H1 (cell line): ENCODE measurements at regions not wholly inside any gene's neighbourhood (a gene's known extent, or its start where the extent isn't known, plus 50 kb on each side); places are given as distances from the start of the nearest gene placed in this dataset.

ENCODE experiments used
- CTCF ChIA-PET: fragments of 300-600 bp; sonication (Branson Sonifier 250); formaldehyde crosslinking; loops from one replicate; lab custom pipeline; 2021; ENCODE audit not compliant: partially characterized antibody; lab: Charles Lee
- POLR2A ChIA-PET: fragments of 300-600 bp; sonication (Branson Sonifier 250); formaldehyde crosslinking; loops from one replicate; lab custom pipeline; 2021; ENCODE audit warnings: inconsistent platforms; ENCODE audit not compliant: partially characterized antibody; lab: Charles Lee
- DNase-seq, 2 experiments: peaks; one replicate each; pipeline versions ENCODE4 v3.0.0 to v3.0.0-alpha.2; 2010 to 2022; ENCODE audit warnings: low spot score in 2 of 2, low read depth in 1 of 2, mixed read lengths in 1 of 2
- FAIRE-seq: peaks from 2 replicates; lab custom pipeline; 2011; peaks lifted over from hg19 to GRCh38; lab: Jason Lieb, UNC
- H2AFZ ChIP-seq: 2 replicates; pipeline ENCODE4 v1.8.1; 2012; ENCODE audit warnings: low read length, inconsistent platforms
- H2AK5ac ChIP-seq: 2 replicates; pipeline ENCODE4 v1.6.1; 2013; ENCODE audit warnings: low read depth, low read length
- H2BK120ac ChIP-seq: replicated peaks from 2 replicates; pipeline ENCODE3; 2013; ENCODE audit warnings: low read depth, low read length, inconsistent platforms
- H2BK12ac ChIP-seq: 2 replicates; pipeline ENCODE4 v1.6.1; 2013; ENCODE audit warnings: low read depth, low read length
- H2BK15ac ChIP-seq: 2 replicates; pipeline ENCODE4 v1.6.1; 2013; ENCODE audit warnings: low read length
- H2BK20ac ChIP-seq: 2 replicates; pipeline ENCODE4 v1.6.1; 2013; ENCODE audit warnings: low read length
- H2BK5ac ChIP-seq: 2 replicates; pipeline ENCODE4 v1.6.1; 2013; ENCODE audit warnings: low read depth, low read length
- H3K14ac ChIP-seq: 2 replicates; pipeline ENCODE4 v1.6.1; 2013; ENCODE audit warnings: inconsistent platforms; ENCODE audit not compliant: insufficient read length
- H3K18ac ChIP-seq: 2 replicates; pipeline ENCODE4 v1.6.1; 2013; ENCODE audit warnings: low read length; ENCODE audit errors: extremely low read depth
- H3K23ac ChIP-seq: 2 replicates; pipeline ENCODE4 v1.6.1; 2013; ENCODE audit warnings: inconsistent platforms; ENCODE audit not compliant: insufficient read length
- H3K23me2 ChIP-seq: 2 replicates; pipeline ENCODE4 v1.6.1; 2013; ENCODE audit warnings: low read depth, low read length
- H3K27ac ChIP-seq: 2 replicates; pipeline ENCODE4 v1.6.1; 2011; ENCODE audit warnings: low read depth, low read length, inconsistent platforms
- H3K27me3 ChIP-seq, 4 experiments: replicated peaks in 1 of 4; 1 replicate in 1 of 4; 2 replicates in 3 of 4; pipeline versions ENCODE4 v1.6.1 to v1.8.1; 2011 to 2013; ENCODE audit warnings: low read length in 3 of 4, mild to moderate bottlenecking in 3 of 4, inconsistent platforms in 2 of 4, mixed read lengths in 2 of 4, moderate library complexity in 1 of 4; ENCODE audit not compliant: control insufficient read depth in 3 of 4, insufficient read depth in 3 of 4; ENCODE audit errors: extremely low read depth in 1 of 4
- H3K36me3 ChIP-seq, 4 experiments: 2 replicates each; pipeline versions ENCODE4 v1.6.1 to v1.8.1; 2011 to 2013; ENCODE audit warnings: mild to moderate bottlenecking in 4 of 4, low read length in 3 of 4, moderate library complexity in 2 of 4, control low read depth in 1 of 4, inconsistent platforms in 1 of 4; ENCODE audit not compliant: insufficient read depth in 4 of 4, control insufficient read depth in 2 of 4
- H3K4ac ChIP-seq: replicated peaks from 2 replicates; pipeline ENCODE3; 2013; ENCODE audit warnings: low read length, low read depth, mixed read lengths, inconsistent platforms; ENCODE audit not compliant: insufficient read length
- H3K4me1 ChIP-seq, 4 experiments: replicated peaks in 1 of 4; 1 replicate in 1 of 4; 2 replicates in 3 of 4; pipeline versions ENCODE4 v1.6.1 to v1.8.1; 2011 to 2013; ENCODE audit warnings: low read length in 3 of 4, inconsistent platforms in 2 of 4, mixed read lengths in 1 of 4; ENCODE audit not compliant: insufficient read depth in 4 of 4, control insufficient read depth in 3 of 4
- H3K4me2 ChIP-seq, 2 experiments: 2 replicates each; pipeline versions ENCODE4 v1.6.1 to v1.8.1; 2011 to 2013; ENCODE audit warnings: low read depth in 2 of 2, low read length in 2 of 2, control low read depth in 1 of 2, inconsistent platforms in 1 of 2, mild to moderate bottlenecking in 1 of 2; ENCODE audit not compliant: insufficient read depth in 1 of 2
- H3K4me3 ChIP-seq, 4 experiments: fragments of 200-600, 300-600 bp in 1 of 4; sonication (generic), shearing (Covaris generic), sonication (Bioruptor Twin) in 1 of 4; 2 replicates each; pipeline versions ENCODE4 v1.5.1 to v1.8.1; 2011 to 2016; ENCODE audit warnings: low read length in 4 of 4, low read depth in 3 of 4, control low read depth in 2 of 4, inconsistent platforms in 2 of 4, mild to moderate bottlenecking in 2 of 4, mixed read lengths in 1 of 4, moderate library complexity in 1 of 4; ENCODE audit not compliant: insufficient read depth in 2 of 4; ENCODE audit errors: extremely low read depth in 1 of 4
- H3K56ac ChIP-seq: replicated peaks from 2 replicates; pipeline ENCODE3; 2013; ENCODE audit warnings: low read depth, mild to moderate bottlenecking, mixed read lengths, low read length, inconsistent platforms; ENCODE audit not compliant: insufficient read length
- H3K79me1 ChIP-seq: 2 replicates; pipeline ENCODE4 v1.6.1; 2013; ENCODE audit warnings: low read depth, low read length, control low read depth
- H3K79me2 ChIP-seq, 2 experiments: 2 replicates each; pipeline versions ENCODE4 v1.6.1 to v1.8.1; 2012 to 2013; ENCODE audit warnings: low read length in 2 of 2, mild to moderate bottlenecking in 2 of 2, inconsistent platforms in 1 of 2; ENCODE audit not compliant: insufficient read depth in 2 of 2, control insufficient read depth in 1 of 2
- H3K9ac ChIP-seq, 4 experiments: replicated peaks in 1 of 4; 1 replicate in 1 of 4; 2 replicates in 3 of 4; pipeline versions ENCODE4 v1.6.1 to v1.8.1; 2011 to 2013; ENCODE audit warnings: low read depth in 3 of 4, low read length in 3 of 4, control low read depth in 2 of 4, mild to moderate bottlenecking in 2 of 4, moderate library complexity in 2 of 4, inconsistent platforms in 1 of 4; ENCODE audit errors: extremely low read depth in 1 of 4
- H3K9me3 ChIP-seq, 2 experiments: 2 replicates each; pipeline versions ENCODE4 v1.6.1 to v1.8.1; 2012 to 2013; ENCODE audit warnings: mild to moderate bottlenecking in 2 of 2, moderate library complexity in 2 of 2, control low read depth in 1 of 2, inconsistent platforms in 1 of 2, low read depth in 1 of 2, low read length in 1 of 2, mixed read lengths in 1 of 2; ENCODE audit not compliant: insufficient read depth in 2 of 2
- H4K20me1 ChIP-seq, 2 experiments: replicated peaks in 1 of 2; 2 replicates each; pipeline versions ENCODE3 to v1.8.1; 2011 to 2013; ENCODE audit warnings: inconsistent platforms in 2 of 2, low read length in 2 of 2, mild to moderate bottlenecking in 1 of 2; ENCODE audit not compliant: insufficient read depth in 2 of 2, control insufficient read depth in 1 of 2
- H4K5ac ChIP-seq: 2 replicates; pipeline ENCODE4 v1.6.1; 2013; ENCODE audit warnings: low read length, low read depth, mixed read lengths, inconsistent platforms; ENCODE audit not compliant: insufficient read length
- H4K8ac ChIP-seq: 2 replicates; pipeline ENCODE4 v1.8.0; 2013; ENCODE audit warnings: mild to moderate bottlenecking, moderate library complexity, low read length, inconsistent platforms; ENCODE audit not compliant: insufficient read depth; ENCODE audit errors: extremely low read depth
- H4K91ac ChIP-seq: replicated peaks from 2 replicates; pipeline ENCODE3; 2013; ENCODE audit warnings: low read length, mixed read lengths, inconsistent platforms; ENCODE audit not compliant: insufficient read length
- CBX8 ChIP-seq: fragments of 300-800, 300-1000 bp; sonication (generic); IDR thresholded peaks from 2 replicates; pipeline ENCODE4 v1.7.1; 2016; ENCODE audit warnings: low read depth, low read length, borderline replicate concordance
- E2F6 ChIP-seq: IDR thresholded peaks from 2 replicates; pipeline ENCODE4 v1.6.1; 2012; ENCODE audit warnings: inconsistent platforms
- EP300 ChIP-seq, 2 experiments: IDR thresholded peaks; 1 replicate in 1 of 2; 2 replicates in 1 of 2; pipeline ENCODE4 v1.6.1; 2011 to 2012; ENCODE audit warnings: low read depth in 2 of 2, low read length in 2 of 2, mild to moderate bottlenecking in 2 of 2, borderline replicate concordance in 1 of 2, inconsistent platforms in 1 of 2, moderate library complexity in 1 of 2
- RFX5 ChIP-seq: IDR thresholded peaks from 2 replicates; pipeline ENCODE4 v1.6.1; 2011; ENCODE audit warnings: low read depth, low read length, improper control_type of control experiment, borderline replicate concordance
- SIX5 ChIP-seq: IDR thresholded peaks from 2 replicates; pipeline ENCODE4 v1.6.1; 2011; ENCODE audit warnings: mild to moderate bottlenecking, low read depth, low read length
- SP1 ChIP-seq: IDR thresholded peaks from 2 replicates; pipeline ENCODE4 v1.6.1; 2011; ENCODE audit warnings: low read depth, low read length
- WGBS, 2 experiments: shearing (Covaris generic) in 1 of 2; methylation state at CpG; one replicate each; pipeline versions ENCODE4 v1.1.6 to v1.1.7; 2013 to 2015; ENCODE audit warnings: low lambda C conversion rate in 2 of 2, mixed read lengths in 2 of 2, inconsistent platforms in 1 of 2, low coverage in 1 of 2, missing lambda C conversion rate in 1 of 2; ENCODE audit not compliant: insufficient replicate concordance in 2 of 2, insufficient coverage in 1 of 2, insufficient read length in 1 of 2; ENCODE audit errors: extremely low coverage in 1 of 2, missing lambda C conversion rate in 1 of 2; 5-methylcytosine and 5-hydroxymethylcytosine counted together

- Histone ChIP-seq H3K4me3 (no peak overlapping the region), H2AK5ac (no peak overlapping the region), H4K8ac (no peak overlapping the region), H3K9me3 (no peaks in the 10 kb centered on the region), H2AFZ (no peak overlapping the region), H3K56ac (no peak overlapping the region), H3K18ac (no peak overlapping the region), H2BK120ac (no peak overlapping the region), H4K91ac (no peak overlapping the region), H3K23ac (no peak overlapping the region), H3K27ac (no peak overlapping the region), H2BK5ac (no peak overlapping the region), H2BK20ac (no peak overlapping the region), H4K5ac (no peak overlapping the region), H3K23me2 (no peaks in the 10 kb centered on the region), H2BK15ac (no peak overlapping the region), H3K4me2 (no peak overlapping the region), H3K4me1 (no peaks in the 10 kb centered on the region), H3K79me2 (no peaks in the 10 kb centered on the region), H2BK12ac (no peak overlapping the region), H3K79me1 (no peaks in the 10 kb centered on the region), H3K27me3 (no peaks in the 10 kb centered on the region), H4K20me1 (no peaks in the 10 kb centered on the region), H3K14ac (no peak overlapping the region), H3K4ac (no peak overlapping the region), H3K9ac (no peak overlapping the region), H3K36me3 (no peaks in the 10 kb centered on the region)
- TF ChIP-seq RFX5 (no peak), E2F6 (no peak), EP300 (IDR thresholded peaks at IDR 0.05; ENCODE audit: borderline replicate concordance in 1 of 2, low read depth in 2 of 2, low read length in 2 of 2) (no peak), SP1 (no peak), SIX5 (no peak), CBX8 (no peak)
- 96% methylated on average over 2 of the region's 2 CpGs; no CpG with 5 or more reads in 1 of the 2 experiments for WGBS, 2 experiments
- DNase-seq (no peak), FAIRE-seq (no peak)
- CTCF ChIA-PET = no interaction called here
- POLR2A ChIA-PET = no interaction called here
Observed at GRCh38 chr3:152902141-152902669, 67.3 kb downstream of the P2RY1 start.
